NCI-H526 (cell line): ENCODE measurements at regions not wholly inside any gene's neighbourhood (a gene's known extent, or its start where the extent isn't known, plus 50 kb on each side); places are given as distances from the start of the nearest gene placed in this dataset.

Source experiments
- DNase-seq, 2 experiments: peaks; one replicate each; lab custom pipeline; 2025; lab: John Stamatoyannopoulos, UW

DNA sequence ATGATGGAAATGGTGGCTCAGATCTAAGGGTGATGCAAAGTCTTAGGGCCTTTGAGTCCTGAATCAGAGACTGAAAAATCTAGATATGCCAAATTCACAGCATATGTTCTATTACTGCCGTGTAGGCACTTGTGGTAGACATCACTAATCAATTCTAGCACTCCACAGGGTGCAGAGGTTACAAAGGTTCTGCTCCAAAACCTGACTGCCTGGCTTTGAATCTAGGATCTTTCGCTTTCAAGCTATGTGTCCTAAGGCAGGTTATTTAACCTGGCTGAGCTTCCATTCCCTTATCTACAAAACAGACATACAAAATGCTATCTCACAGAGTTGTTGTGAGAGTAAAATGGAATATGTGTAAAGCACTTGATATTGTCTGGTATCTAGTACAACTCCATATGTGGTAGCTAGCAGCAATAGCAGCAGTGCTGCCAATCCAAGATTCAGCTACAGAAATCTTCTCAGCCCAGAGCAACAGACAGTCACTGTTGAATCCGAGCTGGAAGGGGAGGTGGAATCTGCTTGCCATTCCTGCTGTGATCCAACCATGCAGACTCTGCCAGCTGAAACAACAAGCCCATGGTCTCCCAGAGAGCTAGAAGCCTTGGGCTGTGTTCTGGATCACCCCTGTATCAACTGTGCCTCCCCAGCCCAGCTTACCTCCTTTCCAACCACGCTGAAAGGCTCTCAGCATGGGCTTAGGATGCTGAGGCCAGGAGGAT, 206.9 kb downstream of the TFAP2C start:
- DNase-seq = no peak

DNA sequence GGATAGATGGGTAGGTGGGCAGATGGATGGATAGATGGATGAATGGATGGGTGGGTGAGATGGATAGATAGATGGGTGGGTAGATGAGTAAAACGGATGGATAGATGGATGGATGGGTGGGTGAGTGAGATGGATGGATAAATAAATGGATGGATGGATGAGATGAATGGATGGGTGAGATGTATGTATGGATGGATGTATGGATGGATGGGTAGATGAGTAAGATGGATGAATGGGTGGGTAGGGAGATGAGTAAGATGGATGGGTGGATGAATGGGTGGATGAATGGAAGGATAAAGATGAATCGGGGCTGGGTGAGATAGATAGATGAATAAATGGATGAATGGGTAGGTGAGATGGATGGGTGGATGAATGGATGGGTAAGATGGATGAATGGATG, 210.1 kb downstream of the TFAP2C start:
- DNase-seq = no peak

DNA sequence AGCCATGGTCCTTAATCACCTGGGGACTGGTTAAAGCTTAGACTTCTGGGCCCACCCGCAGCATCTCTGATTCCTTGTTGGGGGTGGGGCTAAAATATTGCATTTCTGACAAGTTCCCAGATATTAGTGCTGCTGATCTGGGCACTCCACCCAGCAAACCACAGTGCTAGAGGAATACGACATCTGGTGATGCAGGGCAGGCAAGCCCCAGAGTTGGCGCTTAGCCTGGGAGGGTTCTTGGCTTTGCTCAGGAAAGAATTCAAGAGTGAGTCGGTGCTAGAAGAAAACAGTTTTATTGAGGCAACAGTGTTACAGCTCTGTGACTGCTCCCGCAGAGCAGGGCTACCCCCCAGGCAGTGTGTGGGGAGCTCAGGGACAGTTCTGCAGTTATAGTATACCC, 210.7 kb downstream of the TFAP2C start:
- DNase-seq = no peak

DNA sequence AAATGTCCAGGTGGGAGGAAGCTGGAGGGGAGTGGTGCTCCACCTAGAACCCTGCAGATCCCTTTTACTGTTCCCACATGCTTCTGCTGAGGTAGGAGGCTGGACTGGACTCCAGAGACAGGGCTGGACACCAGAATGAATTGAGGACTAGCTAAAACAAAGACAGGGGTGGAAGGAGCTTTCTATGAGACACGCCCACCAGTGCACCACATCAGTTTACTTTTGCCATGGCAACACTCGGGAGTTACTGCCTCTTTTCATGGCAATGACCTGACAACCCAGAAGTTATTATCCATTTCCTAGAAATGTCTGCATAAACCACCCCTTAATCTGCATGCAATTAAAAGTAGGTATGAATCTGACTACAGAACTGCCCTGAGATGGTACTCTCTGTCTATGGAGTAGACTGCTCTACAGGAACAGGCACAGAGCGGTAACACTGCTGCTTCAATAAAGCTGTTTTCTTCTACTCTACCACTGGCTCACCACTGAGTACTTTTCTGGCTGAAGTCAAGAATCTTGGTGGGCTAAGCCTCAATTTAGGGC, 211.7 kb downstream of the TFAP2C start:
- no peak for DNase-seq

DNA sequence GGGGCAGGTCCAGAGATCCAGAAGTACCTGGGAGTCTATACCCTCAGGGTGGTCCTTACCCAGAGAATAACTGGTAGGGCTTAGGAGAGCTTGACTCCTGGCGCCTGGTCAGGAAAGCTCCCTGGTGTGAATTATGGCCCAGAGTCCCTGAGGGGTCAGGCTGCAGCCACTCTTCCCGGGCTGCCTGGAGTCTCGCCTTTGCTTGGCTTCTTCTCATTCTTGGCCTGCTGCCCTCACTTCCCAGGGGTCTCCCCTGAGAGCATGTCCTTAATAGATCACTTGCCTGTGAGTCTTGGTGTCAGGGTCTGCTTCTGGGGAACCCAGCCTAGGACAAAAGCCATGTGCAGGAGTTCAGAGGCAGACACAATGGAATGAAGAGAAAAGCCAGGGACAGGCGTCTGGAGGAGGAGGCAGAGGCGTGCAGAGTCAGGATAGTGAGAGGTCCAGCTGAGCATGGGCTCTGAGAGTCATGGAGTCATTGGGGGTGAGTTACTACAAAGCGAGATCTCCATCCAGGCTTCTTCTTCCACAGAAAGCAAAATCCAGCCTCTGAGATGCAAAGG, 212.3 kb downstream of the TFAP2C start:
- DNase-seq = no peak

DNA sequence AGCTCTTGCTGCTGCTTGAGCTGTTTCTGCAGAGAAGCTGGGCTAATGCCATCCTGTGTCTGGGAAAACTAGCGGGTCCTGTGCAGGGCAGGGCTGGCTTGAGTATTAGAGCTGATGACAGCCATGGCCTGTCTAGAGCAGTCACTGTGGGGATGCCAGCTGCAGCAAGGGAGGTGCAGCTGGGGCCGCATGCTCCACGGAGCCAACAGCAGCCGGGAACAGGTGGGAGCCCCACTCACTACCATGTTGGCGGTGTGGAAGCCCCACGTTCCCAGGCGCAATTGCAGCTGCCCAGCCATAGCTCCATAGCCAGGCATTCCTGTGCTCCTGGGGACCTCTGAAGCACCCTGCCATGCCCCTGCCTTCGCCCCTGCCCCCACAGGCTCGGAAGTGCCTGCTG, 212.9 kb downstream of the TFAP2C start:
- DNase-seq = no peak

DNA sequence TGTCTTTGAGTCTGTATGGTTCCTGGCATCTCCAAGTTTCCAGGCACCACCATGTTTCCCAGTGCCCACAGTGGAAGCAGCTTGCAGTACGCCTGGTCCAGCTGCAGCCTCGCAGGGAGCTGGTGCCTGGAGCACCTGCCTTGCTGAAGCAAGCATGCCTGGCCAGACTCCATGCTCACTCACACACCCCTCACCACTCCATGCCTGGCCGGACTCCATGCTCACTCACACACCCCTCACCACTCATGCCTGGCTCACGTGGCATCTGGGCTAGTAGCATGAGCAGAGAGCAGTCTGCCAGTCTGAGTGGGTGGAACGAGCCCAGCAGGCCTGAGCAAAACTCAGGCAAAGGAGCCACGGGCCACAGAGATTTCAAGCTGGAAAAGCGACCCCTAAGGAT, 214.3 kb downstream of the TFAP2C start:
- no peak for DNase-seq

DNA sequence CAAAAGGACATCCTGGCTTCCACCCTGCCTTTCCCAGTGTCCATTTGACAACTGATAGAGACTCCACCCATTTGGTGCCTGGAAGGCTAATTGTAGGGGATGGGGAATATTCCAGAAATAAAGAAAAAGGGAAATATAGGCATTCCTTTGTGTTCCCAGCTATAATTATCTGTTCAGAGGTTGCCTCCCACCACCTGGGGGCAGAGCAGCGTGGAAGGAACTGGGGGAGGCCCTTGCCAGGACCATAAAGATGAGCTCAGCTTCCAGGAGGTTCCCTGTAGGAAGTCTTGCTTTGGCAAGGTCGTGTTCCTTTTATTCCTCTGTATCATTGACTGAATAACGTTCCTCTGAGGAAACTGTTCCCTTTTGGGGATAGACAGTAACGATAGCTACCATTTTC, 214.7 kb downstream of the TFAP2C start:
- no peak for DNase-seq

DNA sequence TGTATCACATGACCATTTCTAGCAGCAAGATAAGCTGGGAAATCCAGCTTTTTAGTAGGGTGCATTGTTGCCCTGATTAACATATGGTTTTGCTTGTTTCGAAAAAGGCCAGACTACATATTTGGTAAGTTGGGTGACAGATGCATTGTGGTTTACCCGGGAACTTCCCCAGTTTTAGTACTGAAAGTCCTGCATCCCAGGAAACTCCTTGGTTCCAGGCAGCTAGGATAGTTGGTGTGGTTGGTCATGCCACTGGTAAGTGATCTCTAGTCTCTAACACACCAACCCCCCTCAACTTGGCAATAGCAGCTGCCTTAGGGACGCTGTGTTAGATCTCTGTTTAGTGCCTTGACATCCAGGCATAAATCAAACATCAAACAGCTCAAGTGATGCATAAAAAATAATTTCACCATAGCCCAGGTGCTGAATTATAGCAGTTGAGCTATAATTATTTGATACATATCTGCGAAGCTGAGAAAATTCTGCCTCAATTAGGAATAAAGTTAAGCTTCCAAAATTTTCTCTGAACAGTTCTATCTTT, 216.5 kb downstream of the TFAP2C start:
- peak; percentile 58 to 67 for DNase-seq

DNA sequence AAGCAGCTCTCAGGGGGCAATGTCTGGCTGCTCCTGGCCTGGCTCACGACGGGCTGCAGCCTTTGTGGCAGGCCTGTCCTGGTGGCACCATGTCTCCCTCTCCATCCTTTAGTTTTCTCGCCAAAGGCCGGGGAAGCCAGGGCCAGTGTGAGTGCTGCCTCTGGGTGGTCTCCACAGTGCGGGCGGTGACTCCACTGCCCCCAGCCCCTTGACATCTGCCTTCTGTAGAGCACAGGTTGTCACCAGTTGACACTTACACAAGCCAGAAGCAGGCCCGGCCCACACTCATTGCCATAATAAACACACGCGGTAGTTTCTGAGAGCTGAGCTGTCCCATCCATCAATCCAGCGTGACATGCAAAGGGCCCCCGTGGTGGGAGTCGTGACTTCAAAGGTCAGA, 219.5 kb downstream of the TFAP2C start:
- DNase-seq = no peak

DNA sequence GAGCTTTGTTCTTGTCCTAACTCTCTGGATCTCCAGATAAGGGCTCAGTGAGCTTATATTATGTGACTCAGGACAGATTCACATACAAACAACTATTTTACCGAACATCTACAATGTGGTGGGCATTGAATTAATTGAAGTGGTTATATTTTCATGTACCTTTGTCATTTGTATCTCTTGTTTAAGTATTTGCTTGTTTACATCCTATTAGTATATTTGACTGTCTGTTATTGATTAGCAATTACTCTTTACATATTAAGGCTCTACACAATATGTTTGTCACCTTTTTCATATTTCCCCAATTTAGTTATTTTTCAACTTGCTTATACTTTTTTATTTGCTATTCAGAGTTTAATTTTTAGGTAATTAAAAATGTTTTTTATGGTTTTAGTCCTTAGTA, 222.4 kb downstream of the TFAP2C start:
- no peak for DNase-seq

DNA sequence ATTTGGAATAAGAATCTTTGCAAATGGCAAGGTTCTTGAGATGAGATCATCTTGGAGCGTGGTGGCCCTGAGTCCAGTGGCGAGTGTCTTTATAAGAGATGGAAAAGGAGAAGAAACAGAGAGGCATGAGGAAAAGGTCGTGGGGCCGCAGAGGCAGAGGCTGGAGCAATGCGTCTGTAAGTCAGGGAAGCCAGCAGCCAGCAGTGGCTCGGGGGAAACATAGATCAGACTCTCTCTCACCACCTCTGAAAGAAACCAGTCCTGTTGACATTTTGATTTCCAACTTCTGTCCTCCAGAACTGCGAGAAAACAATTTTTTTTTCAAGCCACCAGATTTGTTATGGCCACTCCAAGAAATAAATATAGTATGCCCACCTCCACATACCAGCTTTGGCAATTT, 226.6 kb downstream of the TFAP2C start:
- DNase-seq = no peak

DNA sequence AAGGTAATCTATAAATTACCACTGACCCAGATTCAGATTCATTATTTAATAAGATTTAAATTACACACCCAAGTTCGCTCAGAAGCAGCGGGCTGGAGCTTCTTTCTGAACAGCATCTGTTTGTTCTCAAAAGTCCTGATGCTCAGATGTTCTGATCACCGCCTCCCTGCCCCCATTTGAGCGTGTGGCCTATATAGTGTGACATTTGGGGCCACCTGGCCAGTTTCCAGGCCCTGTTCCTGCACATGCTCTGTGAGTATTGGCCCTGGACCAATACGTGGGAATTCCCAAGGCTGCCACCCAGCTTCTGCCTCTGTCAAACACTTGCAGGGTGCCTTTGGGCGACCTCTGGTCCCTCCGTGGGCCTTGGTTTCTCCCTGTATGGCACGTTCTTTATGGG, 228.8 kb downstream of the TFAP2C start:
- DNase-seq = no peak

DNA sequence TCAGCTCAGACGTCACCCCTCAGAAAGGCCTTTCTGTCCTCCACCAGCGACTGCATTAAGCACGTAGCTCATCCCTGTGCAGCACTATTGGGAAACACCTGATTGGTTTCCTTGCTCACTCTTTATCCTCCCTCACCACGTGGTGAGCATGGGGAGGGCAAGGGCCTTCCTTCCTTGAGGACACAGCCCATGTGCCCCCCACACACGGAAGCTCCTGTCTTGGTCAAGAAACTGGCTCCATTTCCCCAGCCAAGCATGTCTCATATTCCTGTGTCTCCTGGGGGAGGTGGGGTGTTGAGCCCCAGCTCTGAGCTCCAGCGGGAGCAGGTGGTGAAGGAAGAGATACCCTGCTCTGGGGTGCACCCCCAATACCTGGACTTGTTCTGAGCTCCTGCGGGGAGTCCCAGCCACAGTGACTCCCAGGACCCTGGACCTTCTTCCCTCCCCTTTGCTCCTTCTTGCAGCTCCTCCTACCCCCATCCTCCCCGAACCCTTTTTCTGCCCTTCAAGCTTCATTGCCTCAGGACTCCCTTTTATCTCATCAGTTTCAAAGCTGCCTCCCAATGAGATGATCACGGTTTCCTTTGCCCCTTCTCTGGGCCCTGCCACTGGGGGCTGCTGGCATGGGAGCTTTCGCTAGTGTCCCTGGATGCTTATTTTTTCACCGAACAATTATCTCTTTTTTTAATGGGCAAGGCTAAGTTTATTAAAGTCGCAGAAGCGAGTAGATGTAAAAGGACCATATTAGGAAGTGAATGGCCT, 230.1 kb downstream of the TFAP2C start:
- no peak for DNase-seq

DNA sequence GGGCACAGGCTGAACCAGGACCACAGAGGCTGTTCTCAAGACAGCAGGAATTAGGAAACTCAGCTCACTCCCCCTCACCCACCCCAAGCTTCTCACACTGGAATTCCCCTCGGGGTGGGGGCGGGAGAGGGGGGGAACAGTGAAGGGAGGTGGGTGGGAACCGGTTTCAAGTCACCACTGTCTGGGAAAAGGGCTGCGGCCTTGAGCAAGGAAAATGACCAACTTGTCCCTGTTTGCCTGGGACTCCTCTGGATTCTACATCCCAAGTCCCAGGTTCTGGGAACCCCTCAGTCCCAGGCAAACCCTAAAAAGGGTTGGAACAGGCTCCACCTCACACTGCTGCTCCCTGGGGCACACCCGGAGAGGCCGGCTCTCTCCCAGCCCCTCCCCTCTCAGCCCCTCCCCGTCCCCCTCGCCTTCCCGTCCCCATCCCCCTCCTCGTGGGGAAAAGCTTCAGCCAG, 230.7 kb downstream of the TFAP2C start:
- DNase-seq = no peak

DNA sequence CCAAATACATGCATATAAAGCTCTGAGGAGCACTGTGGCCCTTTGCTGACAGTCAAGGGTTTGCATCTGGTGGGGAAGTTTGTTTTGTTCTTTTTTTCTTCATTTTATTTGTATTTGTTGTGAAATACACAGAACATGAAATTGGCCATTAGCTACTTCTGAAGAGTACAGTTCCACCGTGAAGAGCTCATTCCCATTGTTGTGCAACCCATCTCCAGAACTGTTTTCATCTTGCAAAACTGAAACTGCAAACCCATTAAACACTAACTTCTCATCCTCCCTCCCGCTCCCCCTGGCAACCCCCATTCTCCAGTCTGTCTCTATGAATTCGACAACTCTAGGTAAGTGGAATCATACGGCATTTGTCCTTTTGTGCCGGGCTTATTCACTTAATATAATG, 231.3 kb downstream of the TFAP2C start:
- no peak for DNase-seq

DNA sequence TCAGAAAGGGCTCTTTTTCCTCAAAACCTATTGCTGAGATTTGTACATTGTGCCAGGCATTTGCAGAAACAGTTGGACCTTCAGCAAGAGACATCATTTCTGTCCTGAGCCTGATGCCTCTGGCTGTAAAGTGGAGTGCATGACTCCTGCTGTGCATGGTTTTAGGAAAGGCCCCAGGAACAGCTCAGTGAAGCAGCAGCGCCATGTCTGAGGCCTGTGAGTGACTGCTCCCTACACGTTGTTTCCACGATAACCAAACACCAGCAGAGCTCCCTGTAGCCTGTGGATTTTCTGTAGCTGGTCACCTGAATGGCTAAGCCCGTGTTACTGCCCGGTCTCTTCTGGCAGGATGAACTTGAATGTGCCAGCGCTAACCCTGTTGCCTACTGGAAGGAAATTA, 232.5 kb downstream of the TFAP2C start:
- no peak for DNase-seq

DNA sequence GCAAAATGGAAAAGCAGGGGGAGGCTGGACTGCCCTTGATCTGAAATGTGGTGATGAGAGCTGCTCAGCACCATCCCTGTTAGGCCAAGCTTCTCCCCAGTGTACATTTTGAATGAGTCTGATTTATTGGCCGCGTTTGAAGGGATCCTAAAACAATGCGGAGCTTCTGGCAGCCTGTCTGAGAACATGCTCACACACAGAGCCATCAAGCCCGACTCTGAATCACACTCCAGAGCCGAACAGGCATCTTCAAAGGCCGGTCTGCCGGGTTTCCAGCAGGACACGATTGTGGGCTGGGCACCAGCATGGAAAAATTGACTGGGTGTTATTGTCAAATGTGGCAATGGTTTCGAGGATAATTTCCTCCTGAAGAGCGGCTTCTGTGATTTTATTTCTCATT, 235.9 kb downstream of the TFAP2C start:
- DNase-seq = no peak

DNA sequence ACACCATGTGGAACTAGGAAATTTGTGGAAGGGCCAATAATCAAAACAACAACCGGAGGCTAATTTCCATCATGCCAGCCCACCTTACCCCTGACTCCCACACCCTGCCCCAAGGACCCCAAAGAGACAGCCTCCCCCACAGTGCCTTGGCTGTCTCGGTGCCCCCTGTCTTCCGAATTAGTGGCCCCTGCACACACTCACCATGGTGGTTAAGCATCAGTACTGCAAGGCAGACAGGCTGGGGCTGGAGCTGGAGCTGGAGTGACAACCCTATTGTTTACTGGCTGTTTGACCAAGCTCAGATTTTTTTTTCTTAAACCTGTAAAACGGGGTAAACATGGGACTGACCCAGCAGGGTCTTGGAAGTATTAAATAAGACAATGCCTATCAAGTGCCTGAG, 238.0 kb downstream of the TFAP2C start:
- no peak for DNase-seq

DNA sequence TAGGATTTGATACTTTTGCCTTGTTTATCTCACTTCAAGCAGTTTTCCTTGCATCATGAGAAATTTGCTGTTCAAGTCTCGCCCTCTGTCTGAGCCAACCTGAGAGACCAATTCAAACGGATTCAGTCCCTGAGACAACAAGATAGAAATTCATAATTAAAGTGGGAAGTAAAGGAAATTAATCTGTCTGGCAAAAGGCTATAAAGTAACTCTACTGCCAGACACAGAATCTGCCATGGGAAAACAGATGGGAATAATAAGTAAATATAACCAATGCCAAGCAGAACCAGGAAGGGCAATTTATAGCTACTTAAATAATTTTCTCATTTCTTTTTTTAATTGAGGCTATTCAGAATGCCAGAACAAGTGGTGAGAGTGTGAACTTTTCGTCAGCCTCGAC, 239.6 kb downstream of the TFAP2C start:
- no peak for DNase-seq

DNA sequence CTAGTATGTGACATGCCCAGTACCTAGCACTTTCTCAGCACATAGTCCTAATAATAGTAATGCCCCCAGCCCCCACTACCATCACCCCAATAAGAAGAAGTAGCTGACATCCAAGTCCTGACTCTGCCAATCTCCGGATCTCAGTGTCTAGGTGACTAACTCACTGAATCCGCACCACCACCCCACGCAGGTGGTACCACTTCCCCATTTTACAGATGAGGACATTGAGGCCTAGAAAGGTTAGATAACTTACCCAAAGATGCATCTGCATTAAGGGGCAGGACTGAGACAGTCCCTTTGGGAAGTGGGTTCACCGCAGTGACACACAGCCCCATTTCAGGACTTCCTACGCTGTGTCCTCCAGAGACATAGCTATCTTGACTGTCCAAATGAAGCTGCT, 241.2 kb downstream of the TFAP2C start:
- DNase-seq = no peak

DNA sequence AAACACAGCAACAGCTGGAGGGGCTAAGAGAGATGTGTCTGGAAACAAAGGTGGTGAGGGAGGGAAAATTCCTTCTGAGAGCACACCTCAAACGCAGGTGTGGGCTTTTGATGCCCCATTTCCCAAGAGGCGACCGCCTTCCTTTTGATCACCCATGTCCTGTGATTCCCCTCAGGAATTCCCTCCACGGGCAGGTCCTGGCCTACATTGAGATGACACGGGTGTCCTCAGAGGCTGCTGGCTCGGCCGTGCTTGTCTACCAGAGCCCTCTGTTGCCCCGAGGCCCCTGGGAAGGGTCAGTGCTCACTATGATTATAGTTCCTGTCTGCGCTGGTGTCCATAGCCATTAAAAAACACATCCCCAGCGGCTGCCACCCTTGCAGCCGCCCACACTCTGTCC, 242.6 kb downstream of the TFAP2C start:
- DNase-seq = no peak
